ENCODE measurements at regions not wholly inside any gene's neighbourhood (a gene's known extent, or its start where the extent isn't known, plus 50 kb on each side); places are given as distances from the start of the nearest gene placed in this dataset.

DNA sequence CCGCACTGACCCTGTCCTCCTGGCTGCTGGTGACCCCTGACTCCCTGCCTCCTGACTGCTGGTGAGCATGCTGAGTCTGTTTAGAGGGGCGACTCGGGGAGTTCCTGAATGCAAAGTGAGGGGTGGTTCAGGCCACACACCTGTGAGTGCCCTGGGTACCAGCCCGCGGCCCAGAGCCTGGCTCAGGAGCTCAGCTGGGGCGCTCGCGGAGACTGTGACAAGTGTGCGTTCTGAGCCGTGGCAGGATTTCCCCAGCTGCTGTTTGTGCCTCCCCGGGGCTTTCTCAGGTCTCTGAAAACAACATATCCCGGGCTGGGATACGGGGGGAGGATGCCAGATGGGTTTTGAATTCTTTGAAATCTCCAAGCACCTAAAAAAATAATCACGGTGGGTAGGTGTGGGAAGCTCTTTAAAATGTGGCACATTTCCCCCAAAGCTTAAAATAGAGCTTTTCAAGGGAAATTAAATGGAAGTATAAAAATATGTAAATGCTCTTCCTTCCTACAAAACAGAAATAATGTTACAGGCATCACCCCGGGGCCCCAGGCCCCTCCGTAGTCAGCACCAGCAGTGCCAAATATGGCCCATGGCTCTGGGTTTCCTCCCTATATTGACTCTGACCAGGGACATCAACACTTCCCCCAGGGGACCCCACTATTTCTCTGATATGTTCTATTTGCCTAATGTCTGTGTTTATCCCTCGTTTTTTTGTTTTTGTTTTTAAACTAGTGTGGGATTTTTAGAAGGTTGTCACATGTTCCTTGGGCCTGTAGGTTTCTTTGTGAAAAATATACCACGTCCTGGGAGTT is 49.9 kb upstream of the TAGAP start (continued):
- TF ChIP-seq GTF2F1 (IDR thresholded peaks at IDR 0.05; ENCODE audit: borderline replicate concordance, low read depth, low read length) (no peak), TAF1 (IDR thresholded peaks at IDR 0.05; ENCODE audit: low read depth, low read length) (no peak), CREB1 (IDR thresholded peaks at IDR 0.05) (no peak), KDM1A (IDR thresholded peaks at IDR 0.05; ENCODE audit: borderline replicate concordance, low read length) (no peak)
- TF ChIP-seq, protein P1, sequence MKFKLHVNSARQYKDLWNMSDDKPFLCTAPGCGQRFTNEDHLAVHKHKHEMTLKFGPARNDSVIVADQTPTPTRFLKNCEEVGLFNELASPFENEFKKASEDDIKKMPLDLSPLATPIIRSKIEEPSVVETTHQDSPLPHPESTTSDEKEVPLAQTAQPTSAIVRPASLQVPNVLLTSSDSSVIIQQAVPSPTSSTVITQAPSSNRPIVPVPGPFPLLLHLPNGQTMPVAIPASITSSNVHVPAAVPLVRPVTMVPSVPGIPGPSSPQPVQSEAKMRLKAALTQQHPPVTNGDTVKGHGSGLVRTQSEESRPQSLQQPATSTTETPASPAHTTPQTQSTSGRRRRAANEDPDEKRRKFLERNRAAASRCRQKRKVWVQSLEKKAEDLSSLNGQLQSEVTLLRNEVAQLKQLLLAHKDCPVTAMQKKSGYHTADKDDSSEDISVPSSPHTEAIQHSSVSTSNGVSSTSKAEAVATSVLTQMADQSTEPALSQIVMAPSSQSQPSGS (IDR thresholded peaks at IDR 0.05; ENCODE audit: low read length) = no peak

Data from H1 (cell line).